LNCaP clone FGC (cell line): ENCODE measurements at regions not wholly inside any gene's neighbourhood (a gene's known extent, or its start where the extent isn't known, plus 50 kb on each side); places are given as distances from the start of the nearest gene placed in this dataset.

Experiments
- DNase-seq: peaks from one replicate; pipeline ENCODE4 v3.0.0-alpha.2; 2011; ENCODE audit warnings: low read depth
- H3K4me3 ChIP-seq: 2 replicates; pipeline ENCODE4 v1.5.1; 2011; ENCODE audit warnings: mild to moderate bottlenecking, low read depth, low read length, control low read depth
- CTCF ChIP-seq: IDR thresholded peaks from 2 replicates; pipeline ENCODE4 v1.5.1; 2012; ENCODE audit warnings: mild to moderate bottlenecking; ENCODE audit not compliant: control insufficient read depth, insufficient read depth; ENCODE audit errors: extremely low read depth

- TF ChIP-seq CTCF: no peak
- H3K4me3 ChIP-seq: no peak overlapping the region
- no peak for DNase-seq
Measured at GRCh38 chr5:17813214-17813613, 179.0 kb downstream of the TAF11L14 start.

- H3K4me3 ChIP-seq: no peak overlapping the region
- DNase-seq: no peak
- no peak for TF ChIP-seq CTCF
Measured at GRCh38 chr5:17816505-17816904, 182.2 kb downstream of the TAF11L14 start.

- H3K4me3 ChIP-seq: no peak overlapping the region
- TF ChIP-seq CTCF: no peak
- DNase-seq: no peak
Measured at GRCh38 chr5:17816944-17817343, 182.7 kb downstream of the TAF11L14 start.

- no peak for TF ChIP-seq CTCF
- H3K4me3 ChIP-seq: no peak overlapping the region
- no peak for DNase-seq
Measured at GRCh38 chr5:17817990-17818389, 183.7 kb downstream of the TAF11L14 start.

- TF ChIP-seq CTCF: no peak
- no peak overlapping the region for H3K4me3 ChIP-seq
Measured at GRCh38 chr5:17819783-17820182, 185.5 kb downstream of the TAF11L14 start.

GRCh38 chr5:17828681-17829080, 194.4 kb downstream of the TAF11L14 start:
- no peak for DNase-seq

More at GRCh38 chr5:17819783-17820182, 185.5 kb downstream of the TAF11L14 start:
- DNase-seq: no peak

More at GRCh38 chr5:17828681-17829080, 194.4 kb downstream of the TAF11L14 start:
- no peak overlapping the region for H3K4me3 ChIP-seq
- no peak for TF ChIP-seq CTCF
